B cell (primary cell): ENCODE measurements at regions not wholly inside any gene's neighbourhood (a gene's known extent, or its start where the extent isn't known, plus 50 kb on each side); places are given as distances from the start of the nearest gene placed in this dataset.

Experiments used
- ATAC-seq: fragments of 200-7000 bp; cut with Tn5 transposase; one replicate; pipeline ENCODE4 v1.10.0; 2021; ENCODE audit warnings: low read depth, mild to moderate bottlenecking, moderate number of reproducible peaks, moderate library complexity
- CTCF ChIA-PET: fragments of 350-600 bp; sonication (Branson Sonifier 250); formaldehyde crosslinking; loops from one replicate; lab custom pipeline; 2021; ENCODE audit warnings: antibody characterized with exemption, inconsistent platforms; lab: Charles Lee
- POLR2A ChIA-PET: fragments of 350-600 bp; sonication (Branson Sonifier 250); formaldehyde crosslinking; loops from one replicate; lab custom pipeline; 2021; ENCODE audit warnings: antibody characterized with exemption; lab: Charles Lee
- DNase-seq: peaks from one replicate; pipeline ENCODE4 v3.0.0; 2013
- H2AFZ ChIP-seq: 2 replicates; pipeline ENCODE4 v1.6.1; 2012; ENCODE audit warnings: mild to moderate bottlenecking, low read depth, low read length; ENCODE audit not compliant: insufficient read depth, poor library complexity, severe bottlenecking
- H3K27ac ChIP-seq, 2 donors: 1 replicate in 1 of 2; 2 replicates in 1 of 2; pipeline ENCODE4 v1.5.1; 2012 to 2013; ENCODE audit warnings: low read length in 2 of 2, mild to moderate bottlenecking in 2 of 2, moderate library complexity in 1 of 2
- H3K27me3 ChIP-seq, 4 experiments: fragments of 200-600 bp in 1 of 4; sonication (generic) in 1 of 4; replicated peaks in 1 of 4; 1 replicate in 2 of 4; 2 replicates in 2 of 4; pipeline versions ENCODE4 v1.6.1 to v1.7.0; 2013 to 2016; ENCODE audit warnings: low read length in 3 of 4, mild to moderate bottlenecking in 2 of 4, mixed read lengths in 1 of 4, moderate library complexity in 1 of 4; ENCODE audit not compliant: insufficient read depth in 4 of 4, control insufficient read depth in 3 of 4; ENCODE audit errors: control extremely low read depth in 1 of 4
- H3K36me3 ChIP-seq, 2 experiments: replicated peaks in 1 of 2; 1 replicate in 1 of 2; 2 replicates in 1 of 2; pipeline versions ENCODE4 v1.6.1 to v1.7.1; 2013; ENCODE audit warnings: low read length in 1 of 2; ENCODE audit not compliant: insufficient read depth in 2 of 2, control insufficient read depth in 1 of 2; ENCODE audit errors: control extremely low read depth in 1 of 2, extremely low read depth in 1 of 2
- H3K4me1 ChIP-seq, 2 donors: fragments of 200-600 bp in 1 of 2; sonication (generic) in 1 of 2; 1 replicate in 1 of 2; 2 replicates in 1 of 2; pipeline versions ENCODE4 v1.5.1 to v1.6.1; 2013 to 2017; ENCODE audit warnings: low read length in 2 of 2; ENCODE audit not compliant: control insufficient read depth in 2 of 2, insufficient read depth in 2 of 2
- H3K4me2 ChIP-seq: replicated peaks from 2 replicates; pipeline ENCODE3; 2012; ENCODE audit warnings: mild to moderate bottlenecking, low read depth, low read length; ENCODE audit not compliant: poor library complexity, severe bottlenecking
- H3K4me3 ChIP-seq, 5 experiments: fragments of 200-600 bp in 1 of 5; sonication (generic) in 1 of 5; 1 replicate in 3 of 5; 2 replicates in 2 of 5; pipeline versions ENCODE4 v1.5.1 to v1.7.0; 2011 to 2016; ENCODE audit warnings: low read length in 4 of 5, mild to moderate bottlenecking in 4 of 5, low read depth in 2 of 5, control low read depth in 1 of 5, moderate library complexity in 1 of 5; ENCODE audit not compliant: insufficient read depth in 1 of 5; ENCODE audit errors: control extremely low read depth in 1 of 5, extremely low read depth in 1 of 5
- H3K79me2 ChIP-seq: fragments of 200-600 bp; sonication (generic); one replicate; pipeline ENCODE4 v1.6.0; 2016; ENCODE audit warnings: low read length; ENCODE audit not compliant: control insufficient read depth, insufficient read depth
- H3K9ac ChIP-seq: fragments of 200-600 bp; sonication (generic); 2 replicates; pipeline ENCODE4 v1.6.1; 2017; ENCODE audit warnings: mild to moderate bottlenecking, low read length, moderate library complexity
- H3K9me3 ChIP-seq, 3 donors: one replicate each; pipeline versions ENCODE4 v1.6.1 to v1.7.1; 2013; ENCODE audit warnings: low read length in 2 of 3; ENCODE audit not compliant: control insufficient read depth in 2 of 3, insufficient read depth in 1 of 3; ENCODE audit errors: control extremely low read depth in 1 of 3
- H4K20me1 ChIP-seq: 2 replicates; pipeline ENCODE4 v1.6.0; 2012; ENCODE audit warnings: mild to moderate bottlenecking, low read length; ENCODE audit not compliant: insufficient read depth, control insufficient read depth, poor library complexity, severe bottlenecking
- H3K27ac Mint-ChIP-seq: one replicate; pipeline ENCODE4 v1.8.0; 2021; ENCODE audit warnings: mixed read lengths
- H3K27me3 Mint-ChIP-seq: one replicate; pipeline ENCODE4 v1.8.0; 2021; ENCODE audit warnings: mixed read lengths
- H3K4me1 Mint-ChIP-seq: one replicate; pipeline ENCODE4 v1.8.0; 2021; ENCODE audit warnings: mixed read lengths
- H3K4me3 Mint-ChIP-seq: one replicate; pipeline ENCODE4 v1.8.0; 2021; ENCODE audit warnings: mixed read lengths
- H3K9me3 Mint-ChIP-seq: one replicate; pipeline ENCODE4 v1.8.0; 2022; ENCODE audit warnings: mixed read lengths; ENCODE audit not compliant: insufficient read depth
- EZH2 ChIP-seq: IDR thresholded peaks from 2 replicates; pipeline ENCODE4 v1.6.1; 2012; ENCODE audit warnings: borderline replicate concordance, low read depth, mild to moderate bottlenecking, moderate library complexity, low read length; ENCODE audit not compliant: insufficient read depth, poor library complexity, severe bottlenecking
- WGBS: methylation state at CpG from one replicate; pipeline ENCODE4 v1.1.5; 2013; ENCODE audit warnings: missing lambda C conversion rate; ENCODE audit not compliant: insufficient coverage; 5-methylcytosine and 5-hydroxymethylcytosine counted together
- intact Hi-C: fragments of 100-400 bp; cut with micrococcal nuclease; formaldehyde crosslinking; loops from one replicate; pipeline ENCODE4 v1.10.0; 2022
- TF ChIP-seq, protein P1 (sequence below): fragments of 200-600 bp; IDR thresholded peaks from one replicate; pipeline ENCODE4 v1.8.0; 2022; ENCODE audit warnings: antibody characterized with exemption, mild to moderate bottlenecking

GRCh38 chr13:73870970-73871935 is 263.0 kb downstream of the KLF12 start:
- peaks cover 21% of the 10 kb centered on the region for H3K4me1 Mint-ChIP-seq
- ChIA-PET CTCF (no interaction called here), POLR2A (no interaction called here)
- peaks cover 11% of the 10 kb centered on the region for H3K79me2 ChIP-seq
- no peaks in the 10 kb centered on the region for H3K9me3 Mint-ChIP-seq
- H3K27ac ChIP-seq, result no peak overlapping the region
- no peak overlapping the region for H3K4me2 ChIP-seq
- H3K9me3 ChIP-seq, result no peaks in the 10 kb centered on the region
- DNase-seq (no peak), ATAC-seq (no peak)
- H3K36me3 ChIP-seq, result no peaks in the 10 kb centered on the region
- H3K4me3 Mint-ChIP-seq, result no peak overlapping the region
- H3K4me1 ChIP-seq, result no peaks in the 10 kb centered on the region
- intact Hi-C loops, result no loop called here
- 91% methylated on average over 8 of the region's 15 CpGs for WGBS
- H3K27me3 Mint-ChIP-seq, result no peaks in the 10 kb centered on the region
- H3K27ac Mint-ChIP-seq, result no peak overlapping the region
- no peak overlapping the region for H3K9ac ChIP-seq
- H2AFZ ChIP-seq, result no peak overlapping the region
- no peaks in the 10 kb centered on the region for H4K20me1 ChIP-seq
- H3K4me3 ChIP-seq, result no peak overlapping the region
- TF ChIP-seq EZH2, result no peak
- TF ChIP-seq, protein P1, sequence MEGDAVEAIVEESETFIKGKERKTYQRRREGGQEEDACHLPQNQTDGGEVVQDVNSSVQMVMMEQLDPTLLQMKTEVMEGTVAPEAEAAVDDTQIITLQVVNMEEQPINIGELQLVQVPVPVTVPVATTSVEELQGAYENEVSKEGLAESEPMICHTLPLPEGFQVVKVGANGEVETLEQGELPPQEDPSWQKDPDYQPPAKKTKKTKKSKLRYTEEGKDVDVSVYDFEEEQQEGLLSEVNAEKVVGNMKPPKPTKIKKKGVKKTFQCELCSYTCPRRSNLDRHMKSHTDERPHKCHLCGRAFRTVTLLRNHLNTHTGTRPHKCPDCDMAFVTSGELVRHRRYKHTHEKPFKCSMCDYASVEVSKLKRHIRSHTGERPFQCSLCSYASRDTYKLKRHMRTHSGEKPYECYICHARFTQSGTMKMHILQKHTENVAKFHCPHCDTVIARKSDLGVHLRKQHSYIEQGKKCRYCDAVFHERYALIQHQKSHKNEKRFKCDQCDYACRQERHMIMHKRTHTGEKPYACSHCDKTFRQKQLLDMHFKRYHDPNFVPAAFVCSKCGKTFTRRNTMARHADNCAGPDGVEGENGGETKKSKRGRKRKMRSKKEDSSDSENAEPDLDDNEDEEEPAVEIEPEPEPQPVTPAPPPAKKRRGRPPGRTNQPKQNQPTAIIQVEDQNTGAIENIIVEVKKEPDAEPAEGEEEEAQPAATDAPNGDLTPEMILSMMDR, result no peak
- H3K27me3 ChIP-seq, result no peaks in the 10 kb centered on the region

DNA sequence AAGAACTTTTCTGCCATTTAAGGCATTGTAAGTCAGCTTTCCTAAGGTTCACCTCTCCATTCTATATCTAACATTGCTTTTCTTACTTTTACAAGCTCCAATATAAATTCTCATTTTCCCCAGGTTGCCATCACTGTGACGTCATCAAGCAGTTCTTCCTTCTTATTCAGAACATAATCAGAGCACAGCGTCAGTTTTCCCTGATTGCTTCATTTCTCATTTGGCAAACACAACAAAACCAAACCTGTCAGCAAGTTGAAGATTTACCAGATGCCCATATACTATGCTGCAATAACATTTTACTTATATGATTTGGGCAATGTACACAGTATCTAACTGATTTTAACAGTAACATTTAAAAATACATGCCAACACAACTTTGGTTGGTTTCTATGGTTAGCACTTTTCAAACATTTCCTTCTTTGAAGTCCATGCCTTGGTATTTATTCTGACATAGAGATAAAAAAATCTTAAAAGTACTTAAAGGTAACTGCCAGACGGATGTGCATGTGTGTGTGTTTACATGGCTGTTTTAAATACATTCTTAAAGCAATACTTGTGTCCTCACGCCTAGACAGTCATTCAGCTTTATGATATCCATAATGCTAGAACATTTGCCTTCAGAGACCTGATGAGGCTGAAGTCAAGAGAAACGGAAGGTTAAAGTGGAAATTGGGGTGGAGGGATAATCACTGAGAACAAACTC is 264.0 kb downstream of the KLF12 start:
- DNase-seq (no peak), ATAC-seq (no peak)
- no peaks in the 10 kb centered on the region for H3K36me3 ChIP-seq
- Mint-ChIP-seq H3K4me1 (peaks cover 25% of the 10 kb centered on the region), H3K9me3 (no peaks in the 10 kb centered on the region), H3K27ac (no peak overlapping the region), H3K4me3 (no peak overlapping the region), H3K27me3 (no peaks in the 10 kb centered on the region)
- H3K27me3 ChIP-seq, result no peaks in the 10 kb centered on the region
- TF ChIP-seq, protein P1, result no peak
- TF ChIP-seq EZH2, result no peak
- H3K9me3 ChIP-seq, result no peaks in the 10 kb centered on the region
- no peak overlapping the region for H2AFZ ChIP-seq
- no peaks in the 10 kb centered on the region for H4K20me1 ChIP-seq
- no peak overlapping the region for H3K4me2 ChIP-seq
- H3K79me2 ChIP-seq, result peaks cover 8% of the 10 kb centered on the region
- H3K27ac ChIP-seq, result no peak overlapping the region
- no peaks in the 10 kb centered on the region for H3K4me1 ChIP-seq
- H3K9ac ChIP-seq, result no peak overlapping the region
- ChIA-PET POLR2A (no interaction called here), CTCF (no interaction called here)
- WGBS, result 100% methylated on average over 2 of the region's 5 CpGs
- intact Hi-C loops, result no loop called here
- H3K4me3 ChIP-seq, result no peak overlapping the region
